ENCODE measurements at regions not wholly inside any gene's neighbourhood (a gene's known extent, or its start where the extent isn't known, plus 50 kb on each side); places are given as distances from the start of the nearest gene placed in this dataset.

- Mint-ChIP-seq H3K27ac (ENCODE audit: unreplicated experiment) (no peak overlapping the region), H3K27me3 (ENCODE audit: low read depth) (no peaks in the 10 kb centered on the region), H3K9me3 (no peaks in the 10 kb centered on the region), H3K36me3 (ENCODE audit: low read depth) (no peaks in the 10 kb centered on the region), H3K4me1 (peaks cover 22% of the 10 kb centered on the region), H3K4me3 (no peak overlapping the region)
- no peak for TF ChIP-seq CTCF (conservative IDR thresholded peaks at IDR 0.05)
- no peak for DNase-seq (ENCODE audit: low read depth, low spot score)
Observed at GRCh38 chr6:132017942-132018341, 66.8 kb upstream of the CCN2 start.

DNA sequence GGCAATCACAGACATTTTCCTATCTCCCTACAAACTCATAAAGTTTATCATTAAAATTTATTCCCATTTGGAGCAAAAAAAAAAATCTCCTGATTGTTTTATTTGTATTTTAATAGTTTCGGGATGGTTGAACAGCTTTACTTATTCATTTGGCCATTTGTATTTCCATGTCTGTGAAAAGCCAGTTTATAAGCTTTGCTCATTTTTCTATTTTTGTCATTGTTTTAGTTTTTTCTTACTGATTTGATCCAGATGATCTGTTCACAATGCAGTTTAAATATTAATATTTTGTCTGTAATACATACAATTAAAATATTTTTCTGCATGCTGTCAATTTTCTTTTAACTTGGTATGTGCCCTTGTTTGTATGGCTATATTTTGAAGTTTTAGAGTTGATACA lies 65.2 kb upstream of the CCN2 start:
- Mint-ChIP-seq H3K27me3 (ENCODE audit: low read depth) (no peaks in the 10 kb centered on the region), H3K27ac (ENCODE audit: unreplicated experiment) (no peak overlapping the region), H3K36me3 (ENCODE audit: low read depth) (no peaks in the 10 kb centered on the region), H3K4me3 (no peak overlapping the region), H3K4me1 (peaks cover 10% of the 10 kb centered on the region), H3K9me3 (no peaks in the 10 kb centered on the region)
- TF ChIP-seq CTCF (conservative IDR thresholded peaks at IDR 0.05) = no peak
- no peak for DNase-seq (ENCODE audit: low read depth, low spot score)

DNA sequence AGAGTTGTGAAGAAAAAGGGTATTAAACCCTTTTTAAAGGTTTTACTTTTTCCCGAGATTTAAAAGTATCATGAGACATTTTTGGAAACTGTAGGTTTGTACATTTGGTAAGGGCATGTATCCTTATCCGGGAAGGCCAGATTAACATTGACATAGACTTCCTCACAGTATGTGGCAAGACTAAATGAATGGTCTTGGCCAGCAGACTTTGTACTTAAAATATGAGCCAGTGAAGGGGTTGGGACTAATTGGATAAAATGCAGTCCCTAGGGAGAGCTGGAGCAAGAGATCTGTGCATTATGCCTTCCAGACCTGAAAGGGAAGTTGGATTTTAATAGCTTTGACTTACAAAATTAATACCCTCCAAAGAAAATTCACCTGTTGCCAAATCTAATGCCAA lies 60.4 kb upstream of the CCN2 start:
- DNase-seq (ENCODE audit: low read depth, low spot score) = no peak
- no peak for TF ChIP-seq CTCF (conservative IDR thresholded peaks at IDR 0.05)
- H3K27me3 Mint-ChIP-seq (ENCODE audit: low read depth) = no peaks in the 10 kb centered on the region
- H3K27ac Mint-ChIP-seq (ENCODE audit: unreplicated experiment) = no peak overlapping the region
- no peaks in the 10 kb centered on the region for H3K4me1 Mint-ChIP-seq
- H3K36me3 Mint-ChIP-seq (ENCODE audit: low read depth) = no peaks in the 10 kb centered on the region
- H3K4me3 Mint-ChIP-seq = no peak overlapping the region
- no peaks in the 10 kb centered on the region for H3K9me3 Mint-ChIP-seq

- Mint-ChIP-seq H3K36me3 (ENCODE audit: low read depth) (peaks cover 4% of the 10 kb centered on the region), H3K27me3 (ENCODE audit: low read depth) (no peaks in the 10 kb centered on the region), H3K4me3 (no peak overlapping the region), H3K9me3 (peaks cover 5% of the 10 kb centered on the region), H3K4me1 (no peaks in the 10 kb centered on the region), H3K27ac (ENCODE audit: unreplicated experiment) (no peak overlapping the region)
- no peak for TF ChIP-seq CTCF (conservative IDR thresholded peaks at IDR 0.05)
- DNase-seq (ENCODE audit: low read depth, low spot score) = no peak
Observed at GRCh38 chr6:132009175-132009574, 58.0 kb upstream of the CCN2 start.

- H3K27me3 Mint-ChIP-seq (ENCODE audit: low read depth) = no peaks in the 10 kb centered on the region
- peaks cover 12% of the 10 kb centered on the region for H3K9me3 Mint-ChIP-seq
- no peak overlapping the region for H3K4me3 Mint-ChIP-seq
- H3K36me3 Mint-ChIP-seq (ENCODE audit: low read depth) = peaks cover 4% of the 10 kb centered on the region
- DNase-seq (ENCODE audit: low read depth, low spot score) = no peak
- no peaks in the 10 kb centered on the region for H3K4me1 Mint-ChIP-seq
- no peak overlapping the region for H3K27ac Mint-ChIP-seq (ENCODE audit: unreplicated experiment)
- TF ChIP-seq CTCF (conservative IDR thresholded peaks at IDR 0.05) = no peak
Observed at GRCh38 chr6:132007474-132008190, 56.5 kb upstream of the CCN2 start.

All from neural crest cell (in vitro differentiated cells).